HL-60 (cell line): ENCODE measurements at regions not wholly inside any gene's neighbourhood (a gene's known extent, or its start where the extent isn't known, plus 50 kb on each side); places are given as distances from the start of the nearest gene placed in this dataset.

ENCODE experiments used
- DNase-seq, 2 experiments: peaks; one replicate each; pipeline ENCODE4 v3.0.0-alpha.2; 2010 to 2020; ENCODE audit warnings: low read depth in 1 of 2, low spot score in 1 of 2
- H3K27ac ChIP-seq: fragments of 250-450 bp; sonication (Bioruptor Pico); replicated peaks from 2 replicates; pipeline ENCODE4 v1.5.1; 2020; ENCODE audit warnings: mild to moderate bottlenecking, moderate library complexity
- H3K27me3 ChIP-seq: fragments of 250-450 bp; sonication (Bioruptor Pico); 2 replicates; pipeline ENCODE4 v1.5.1; 2021; ENCODE audit warnings: mild to moderate bottlenecking, moderate library complexity; ENCODE audit not compliant: insufficient read depth, poor library complexity, severe bottlenecking
- H3K4me3 ChIP-seq: replicated peaks from 2 replicates; pipeline ENCODE4 v1.5.1; 2011; ENCODE audit warnings: mild to moderate bottlenecking, control low read depth, low read length; ENCODE audit not compliant: insufficient read depth
- CTCF ChIP-seq: IDR thresholded peaks from one replicate; pipeline ENCODE4 v1.5.1; 2011; ENCODE audit warnings: low read length, control low read depth, inconsistent platforms; ENCODE audit not compliant: insufficient read depth
- GABPA ChIP-seq: IDR thresholded peaks from 2 replicates; pipeline ENCODE4 v1.6.1; 2012; ENCODE audit warnings: low read depth
- POLR2AphosphoS5 ChIP-seq: IDR thresholded peaks from 2 replicates; pipeline ENCODE4 v1.6.1; 2012; ENCODE audit warnings: low read depth
- REST ChIP-seq: IDR thresholded peaks from 2 replicates; pipeline ENCODE4 v1.6.1; 2012; ENCODE audit warnings: low read depth; ENCODE audit not compliant: insufficient replicate concordance
- SPI1 ChIP-seq: IDR thresholded peaks from 2 replicates; pipeline ENCODE4 v1.6.1; 2012; ENCODE audit warnings: low read depth, mild to moderate bottlenecking, borderline replicate concordance

- no peak for DNase-seq
- Histone ChIP-seq H3K4me3 (no peak overlapping the region), H3K27ac (no peak overlapping the region), H3K27me3 (no peaks in the 10 kb centered on the region)
- TF ChIP-seq REST (no peak), GABPA (no peak), CTCF (no peak), SPI1 (no peak), POLR2AphosphoS5 (no peak)
These were observed 81.6 kb upstream of the SALL3 start for GRCh38 chr18:78898066-78898465.

- no peak for TF ChIP-seq REST
- no peak for TF ChIP-seq GABPA
- TF ChIP-seq POLR2AphosphoS5: no peak
- TF ChIP-seq CTCF: no peak
- no peak for TF ChIP-seq SPI1
- no peaks in the 10 kb centered on the region for H3K27me3 ChIP-seq
- no peak overlapping the region for H3K27ac ChIP-seq
- no peak overlapping the region for H3K4me3 ChIP-seq
- DNase-seq: no peak
These were observed 81.0 kb upstream of the SALL3 start for GRCh38 chr18:78898635-78899034.

- H3K4me3 ChIP-seq: no peak overlapping the region
- no peaks in the 10 kb centered on the region for H3K27me3 ChIP-seq
- no peak overlapping the region for H3K27ac ChIP-seq
- no peak for TF ChIP-seq SPI1
- TF ChIP-seq REST: no peak
- no peak for TF ChIP-seq POLR2AphosphoS5
- no peak for TF ChIP-seq GABPA
- TF ChIP-seq CTCF: no peak
- DNase-seq: no peak
These were observed 80.4 kb upstream of the SALL3 start for GRCh38 chr18:78899241-78899640.
